OCI-LY3 (cell line): ENCODE measurements at regions not wholly inside any gene's neighbourhood (a gene's known extent, or its start where the extent isn't known, plus 50 kb on each side); places are given as distances from the start of the nearest gene placed in this dataset.

Source experiments
- CTCF ChIP-seq: fragments of 200-600, 300-600 bp; sonication (generic); IDR thresholded peaks from 2 replicates; pipeline ENCODE4 v1.5.1; 2014; ENCODE audit warnings: antibody characterized with exemption, low read length, low read depth
- EZH2phosphoT487 ChIP-seq: fragments of 200-600 bp; shearing (Covaris generic); IDR thresholded peaks from 2 replicates; pipeline ENCODE4 v1.6.1; 2018; ENCODE audit warnings: antibody characterized with exemption, mixed run types, low read depth

- TF ChIP-seq CTCF (no peak), EZH2phosphoT487 (no peak)
Measured at GRCh38 chr18:38718365-38718901, 1152.8 kb upstream of the CELF4 start.
